Mucosa of descending colon (tissue), 3 donors: ENCODE measurements at regions not wholly inside any gene's neighbourhood (a gene's known extent, or its start where the extent isn't known, plus 50 kb on each side); places are given as distances from the start of the nearest gene placed in this dataset.
"Not testable (repeated sequence)": the region's sequence is repeated elsewhere in the genome, so short reads cannot be mapped to it uniquely, and the experiment has no call there.

Experiments used
- ATAC-seq: fragments of 200-7000 bp; cut with Tn5 transposase; one replicate; pipeline ENCODE4 v1.9.1; 2020; ENCODE audit warnings: mild to moderate bottlenecking, moderate library complexity
- DNase-seq, 3 donors: peaks; one replicate each; pipeline ENCODE4 v3.0.0-alpha.2; 2020
- H3K36me3 ChIP-seq: fragments of 200-600 bp; one replicate; pipeline ENCODE4 v1.8.0; 2021; ENCODE audit warnings: low read depth, mild to moderate bottlenecking
- H3K4me1 ChIP-seq: fragments of 200-600 bp; one replicate; pipeline ENCODE4 v1.8.0; 2021; ENCODE audit warnings: low read depth, mild to moderate bottlenecking
- H3K4me3 ChIP-seq: fragments of 200-600 bp; one replicate; pipeline ENCODE4 v1.8.0; 2021; ENCODE audit warnings: mild to moderate bottlenecking
- H3K9me3 ChIP-seq: fragments of 200-600 bp; one replicate; pipeline ENCODE4 v1.8.0; 2021; ENCODE audit warnings: mild to moderate bottlenecking
- CTCF ChIP-seq: fragments of 200-600 bp; IDR thresholded peaks from one replicate; pipeline ENCODE4 v1.8.0; 2022; ENCODE audit warnings: antibody characterized with exemption, mild to moderate bottlenecking
- intact Hi-C, 2 donors: fragments of 100-400 bp; cut with DNase I in 1 of 2; cut with micrococcal nuclease in 1 of 2; formaldehyde crosslinking; loops; one replicate each; pipeline versions ENCODE4 v1.11.0 to v1.11.1; 2022; cut with DNase I, micrococcal nuclease
- donor health status: DM: no; HTN: no; CAD: no; lungs with moderate emphysema.
- donor health status: DM: no; HTN: no; CAD: no.
- donor health status: DM: no; HTN: yes; CAD: no.

GRCh38 chr11:25613865-25614264 lies 718.1 kb upstream of the ANO3 start:
- ATAC-seq = no peak

GRCh38 chr11:25615069-25615468 lies 716.9 kb upstream of the ANO3 start:
- DNase-seq = no peak
- no peaks in the 10 kb centered on the region for H3K9me3 ChIP-seq
- intact Hi-C loops = no loop called here
- no peak for ATAC-seq
- H3K4me1 ChIP-seq = no peaks in the 10 kb centered on the region
- H3K36me3 ChIP-seq = no peaks in the 10 kb centered on the region
- no peak for TF ChIP-seq CTCF
- no peak overlapping the region for H3K4me3 ChIP-seq

More at GRCh38 chr11:25613865-25614264, 718.1 kb upstream of the ANO3 start:
- H3K4me1 ChIP-seq = no peaks in the 10 kb centered on the region
- DNase-seq = no peak
- TF ChIP-seq CTCF = no peak
- no peak overlapping the region for H3K4me3 ChIP-seq
- intact Hi-C loops = no loop called here
- no peaks in the 10 kb centered on the region for H3K36me3 ChIP-seq
- H3K9me3 ChIP-seq = no peaks in the 10 kb centered on the region

- Histone ChIP-seq H3K4me1 (no peaks in the 10 kb centered on the region), H3K9me3 (no peaks in the 10 kb centered on the region), H3K36me3 (no peaks in the 10 kb centered on the region), H3K4me3 (no peak overlapping the region)
- no peak for ATAC-seq
- intact Hi-C loops = no loop called here
- DNase-seq = no peak
- TF ChIP-seq CTCF = no peak
These were observed 716.1 kb upstream of the ANO3 start for GRCh38 chr11:25615841-25616240.

DNA sequence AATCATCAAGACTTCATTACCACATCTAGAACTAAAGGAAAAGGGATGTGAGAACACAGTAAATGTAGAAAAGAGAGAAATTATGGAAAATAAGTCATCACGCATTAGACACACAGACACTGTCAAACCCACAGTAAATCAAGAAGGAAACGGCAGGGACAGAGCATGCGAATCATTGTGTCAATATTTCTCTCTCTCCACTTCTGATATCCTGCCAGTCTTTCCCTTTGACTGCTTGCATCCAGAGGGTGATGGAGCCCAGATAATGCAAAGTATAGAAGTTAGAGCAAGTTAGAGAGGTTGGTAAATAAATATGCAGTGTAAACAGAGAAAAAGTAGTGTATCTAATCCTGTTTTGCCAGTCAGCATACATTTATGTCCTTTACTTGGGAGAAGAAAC lies 706.8 kb upstream of the ANO3 start:
- ATAC-seq = no peak
- no peaks in the 10 kb centered on the region for H3K4me1 ChIP-seq
- H3K4me3 ChIP-seq = no peak overlapping the region
- no peak for TF ChIP-seq CTCF
- intact Hi-C loops = no loop called here
- no peak for DNase-seq
- no peaks in the 10 kb centered on the region for H3K9me3 ChIP-seq
- H3K36me3 ChIP-seq = no peaks in the 10 kb centered on the region

GRCh38 chr11:25628030-25628429 lies 703.9 kb upstream of the ANO3 start:
- intact Hi-C loops = no loop called here
- DNase-seq (no peak), ATAC-seq (no peak)
- Histone ChIP-seq H3K9me3 (no peaks in the 10 kb centered on the region), H3K4me3 (no peak overlapping the region), H3K36me3 (no peaks in the 10 kb centered on the region), H3K4me1 (no peaks in the 10 kb centered on the region)
- no peak for TF ChIP-seq CTCF

GRCh38 chr11:25633230-25633629 lies 698.7 kb upstream of the ANO3 start:
- TF ChIP-seq CTCF = no peak
- DNase-seq (no peak), ATAC-seq (no peak)
- H3K36me3 ChIP-seq = no peaks in the 10 kb centered on the region
- no peaks in the 10 kb centered on the region for H3K4me1 ChIP-seq
- no peak overlapping the region for H3K4me3 ChIP-seq
- H3K9me3 ChIP-seq = no peaks in the 10 kb centered on the region
- intact Hi-C loops = no loop called here

DNA sequence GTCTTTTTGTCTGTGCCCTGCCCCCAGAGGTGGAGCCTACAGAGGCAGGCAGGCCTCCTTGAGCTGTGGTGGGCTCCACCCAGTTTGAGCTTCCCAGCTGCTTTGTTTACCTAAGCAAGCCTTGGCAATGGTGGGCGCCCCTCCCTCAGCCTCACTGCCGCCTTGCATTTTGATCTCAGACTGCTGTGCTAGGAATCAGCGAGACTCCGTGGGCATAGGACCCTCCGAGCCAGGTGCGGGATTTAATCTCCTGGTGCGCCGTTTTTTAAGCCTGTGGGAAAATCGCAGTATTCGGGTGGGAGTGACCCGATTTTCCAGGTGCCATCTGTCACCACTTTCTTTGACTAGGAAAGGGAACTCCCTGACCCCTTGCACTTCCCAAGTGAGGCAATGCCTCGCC lies 682.7 kb upstream of the ANO3 start:
- intact Hi-C loops, H3K4me1 ChIP-seq, H3K9me3 ChIP-seq, ATAC-seq, DNase-seq, H3K4me3 ChIP-seq, H3K36me3 ChIP-seq: not testable (repeated sequence)
